SH-SY5Y (cell line): ENCODE measurements at regions not wholly inside any gene's neighbourhood (a gene's known extent, or its start where the extent isn't known, plus 50 kb on each side); places are given as distances from the start of the nearest gene placed in this dataset.

Experiments
- GATA2 ChIP-seq: IDR thresholded peaks from 2 replicates; pipeline ENCODE4 v1.6.1; 2011; ENCODE audit warnings: mild to moderate bottlenecking, low read depth, low read length
- GATA3 ChIP-seq: IDR thresholded peaks from 2 replicates; pipeline ENCODE4 v1.6.1; 2011; ENCODE audit warnings: low read depth, mild to moderate bottlenecking, low read length, moderate library complexity

- no peak for TF ChIP-seq GATA2
- TF ChIP-seq GATA3: no peak
These were observed 85.7 kb downstream of the RFPL4B start for GRCh38 chr6:112432853-112433252.
